BE2C (cell line): ENCODE measurements at regions not wholly inside any gene's neighbourhood (a gene's known extent, or its start where the extent isn't known, plus 50 kb on each side); places are given as distances from the start of the nearest gene placed in this dataset.

Source experiments
- DNase-seq: peaks from one replicate; pipeline ENCODE4 v3.0.0-alpha.2; 2020
- H3K27me3 ChIP-seq: fragments of 250-450 bp; sonication (Bioruptor Pico); 2 replicates; pipeline ENCODE4 v1.5.1; 2020; ENCODE audit warnings: mild to moderate bottlenecking
- H3K36me3 ChIP-seq: fragments of 250-450 bp; sonication (Bioruptor Pico); 2 replicates; pipeline ENCODE4 v1.5.1; 2020; ENCODE audit warnings: mild to moderate bottlenecking
- H3K4me1 ChIP-seq: fragments of 250-450 bp; sonication (Bioruptor Pico); 2 replicates; pipeline ENCODE4 v1.5.1; 2020
- H3K4me3 ChIP-seq: 2 replicates; pipeline ENCODE4 v1.5.1; 2011; ENCODE audit warnings: low read depth, low read length
- H3K9me3 ChIP-seq: fragments of 250-450 bp; sonication (Bioruptor Pico); 2 replicates; pipeline ENCODE4 v1.5.1; 2020
- TF ChIP-seq, protein P1 (sequence below): IDR thresholded peaks from 2 replicates; pipeline ENCODE4 v1.5.1; 2012; ENCODE audit warnings: mild to moderate bottlenecking, low read depth, low read length

DNA sequence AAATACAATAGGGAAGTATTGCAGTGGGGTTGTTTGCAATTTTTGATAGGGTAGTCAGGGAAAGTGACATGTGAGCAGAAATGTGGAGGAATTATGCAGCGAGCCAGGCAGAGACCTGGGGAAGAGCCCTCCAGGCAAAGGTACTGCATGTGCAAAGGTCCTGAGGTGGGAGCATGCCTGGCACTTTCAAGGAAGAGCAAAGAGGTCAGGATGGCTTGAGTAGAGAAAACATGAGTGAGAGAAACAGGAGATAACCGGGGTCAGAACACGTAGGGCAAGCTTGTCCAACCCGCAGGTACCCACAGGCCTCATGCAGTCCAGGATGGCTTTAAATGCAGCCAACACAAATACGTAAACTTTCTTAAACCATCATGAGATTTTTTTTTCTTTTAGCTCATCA, 71.0 kb downstream of the COQ2 start:
- TF ChIP-seq, protein P1, sequence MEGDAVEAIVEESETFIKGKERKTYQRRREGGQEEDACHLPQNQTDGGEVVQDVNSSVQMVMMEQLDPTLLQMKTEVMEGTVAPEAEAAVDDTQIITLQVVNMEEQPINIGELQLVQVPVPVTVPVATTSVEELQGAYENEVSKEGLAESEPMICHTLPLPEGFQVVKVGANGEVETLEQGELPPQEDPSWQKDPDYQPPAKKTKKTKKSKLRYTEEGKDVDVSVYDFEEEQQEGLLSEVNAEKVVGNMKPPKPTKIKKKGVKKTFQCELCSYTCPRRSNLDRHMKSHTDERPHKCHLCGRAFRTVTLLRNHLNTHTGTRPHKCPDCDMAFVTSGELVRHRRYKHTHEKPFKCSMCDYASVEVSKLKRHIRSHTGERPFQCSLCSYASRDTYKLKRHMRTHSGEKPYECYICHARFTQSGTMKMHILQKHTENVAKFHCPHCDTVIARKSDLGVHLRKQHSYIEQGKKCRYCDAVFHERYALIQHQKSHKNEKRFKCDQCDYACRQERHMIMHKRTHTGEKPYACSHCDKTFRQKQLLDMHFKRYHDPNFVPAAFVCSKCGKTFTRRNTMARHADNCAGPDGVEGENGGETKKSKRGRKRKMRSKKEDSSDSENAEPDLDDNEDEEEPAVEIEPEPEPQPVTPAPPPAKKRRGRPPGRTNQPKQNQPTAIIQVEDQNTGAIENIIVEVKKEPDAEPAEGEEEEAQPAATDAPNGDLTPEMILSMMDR = no peak
- Histone ChIP-seq H3K4me1 (no peaks in the 10 kb centered on the region), H3K27me3 (no peaks in the 10 kb centered on the region), H3K36me3 (no peaks in the 10 kb centered on the region), H3K9me3 (no peaks in the 10 kb centered on the region), H3K4me3 (no peak overlapping the region)
- DNase-seq = no peak

- no peak for DNase-seq
- Histone ChIP-seq H3K4me3 (no peak overlapping the region), H3K27me3 (no peaks in the 10 kb centered on the region), H3K9me3 (no peaks in the 10 kb centered on the region), H3K36me3 (no peaks in the 10 kb centered on the region), H3K4me1 (no peaks in the 10 kb centered on the region)
- TF ChIP-seq, protein P1 = no peak
Observed at GRCh38 chr4:83212041-83212851, 72.4 kb downstream of the COQ2 start.

- TF ChIP-seq, protein P1 = no peak
- Histone ChIP-seq H3K36me3 (no peaks in the 10 kb centered on the region), H3K4me1 (no peaks in the 10 kb centered on the region), H3K9me3 (no peaks in the 10 kb centered on the region), H3K27me3 (no peaks in the 10 kb centered on the region), H3K4me3 (no peak overlapping the region)
- no peak for DNase-seq
Observed at GRCh38 chr4:83209419-83209818, 75.2 kb downstream of the COQ2 start.

DNA sequence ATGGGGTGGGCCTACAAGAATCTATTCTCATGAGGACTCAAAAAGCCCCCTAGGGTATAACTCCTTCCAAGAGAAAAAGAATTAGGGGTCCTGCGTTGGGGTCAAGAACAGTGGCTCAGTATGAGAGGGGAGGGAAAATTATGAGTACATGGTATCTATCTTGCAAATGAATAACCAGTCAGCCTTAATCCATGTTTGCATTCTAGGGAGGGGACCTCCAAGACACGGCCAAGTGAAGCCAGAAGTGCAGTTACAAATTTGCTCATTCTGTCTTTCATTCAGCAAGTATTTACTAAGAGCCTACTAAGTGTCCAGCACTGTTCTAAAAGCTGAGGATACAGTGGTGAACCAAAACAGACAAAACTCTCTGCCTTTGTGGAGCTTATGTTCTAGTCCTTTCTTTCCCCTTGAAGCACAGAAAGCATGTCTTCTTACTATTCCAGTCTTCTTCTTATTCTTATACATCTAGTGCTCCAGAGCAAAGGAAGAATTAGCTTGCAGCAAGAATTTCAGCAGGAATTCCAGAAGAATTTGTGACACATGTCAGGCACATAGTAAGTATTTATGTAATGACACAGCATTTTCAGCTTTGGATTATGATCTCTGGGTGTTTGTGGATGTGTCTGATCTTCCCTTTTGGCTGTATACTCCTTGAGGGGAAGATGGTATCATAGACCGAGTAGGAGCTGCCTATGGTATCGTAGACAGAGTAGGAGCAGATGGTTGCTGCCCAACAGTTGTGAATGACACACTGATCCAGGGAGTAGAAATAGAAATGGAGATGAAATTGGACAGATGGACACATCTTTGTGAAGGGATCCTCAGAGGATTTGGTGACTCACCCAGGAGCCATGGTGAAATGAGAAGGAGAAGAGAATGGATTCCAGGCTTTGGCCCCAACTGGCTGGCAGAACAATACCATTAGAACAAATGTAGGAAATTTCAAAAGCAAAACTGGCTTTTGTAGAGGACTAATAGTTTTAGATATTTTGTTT, 75.9 kb downstream of the COQ2 start:
- H3K9me3 ChIP-seq = no peaks in the 10 kb centered on the region
- no peak overlapping the region for H3K4me3 ChIP-seq
- H3K4me1 ChIP-seq = no peaks in the 10 kb centered on the region
- DNase-seq = no peak
- TF ChIP-seq, protein P1 = no peak
- no peaks in the 10 kb centered on the region for H3K36me3 ChIP-seq
- H3K27me3 ChIP-seq = no peaks in the 10 kb centered on the region

DNA sequence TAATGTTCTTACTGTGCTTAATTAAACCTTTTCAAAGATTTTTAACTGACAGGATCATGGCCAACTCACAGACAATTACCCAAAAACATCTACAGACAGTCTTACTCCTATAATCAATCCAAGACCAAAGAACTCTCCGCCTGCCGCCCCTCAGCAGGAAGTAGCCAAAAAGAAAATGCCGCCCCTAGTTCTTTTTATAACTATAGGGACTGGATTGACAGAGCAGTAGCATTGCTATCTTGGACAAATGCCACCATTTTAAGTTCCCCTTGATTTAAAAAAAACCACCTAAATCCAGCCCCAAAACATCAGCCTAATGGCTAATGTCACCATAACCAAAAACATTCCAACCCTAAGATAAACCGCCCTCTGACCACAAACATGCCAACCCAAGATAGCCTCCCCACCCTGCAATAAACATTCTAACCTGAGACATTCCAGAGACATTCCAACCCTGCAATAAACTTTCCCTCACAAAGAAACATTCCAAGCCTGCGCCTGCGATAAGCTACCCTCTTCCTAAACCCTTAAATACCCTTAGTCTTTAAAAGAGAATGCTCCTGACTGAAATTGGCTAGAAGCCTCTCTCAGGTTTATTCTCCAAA, 77.0 kb downstream of the COQ2 start:
- no peaks in the 10 kb centered on the region for H3K4me1 ChIP-seq
- TF ChIP-seq, protein P1 = no peak
- H3K4me3 ChIP-seq = no peak overlapping the region
- H3K27me3 ChIP-seq = no peaks in the 10 kb centered on the region
- H3K9me3 ChIP-seq = no peaks in the 10 kb centered on the region
- DNase-seq = no peak
- no peaks in the 10 kb centered on the region for H3K36me3 ChIP-seq
